Keratinocyte (primary cell): ENCODE measurements at regions not wholly inside any gene's neighbourhood (a gene's known extent, or its start where the extent isn't known, plus 50 kb on each side); places are given as distances from the start of the nearest gene placed in this dataset.
"Not testable (repeated sequence)": the region's sequence is repeated elsewhere in the genome, so short reads cannot be mapped to it uniquely, and the experiment has no call there.

Experiments
- DNase-seq: peaks from one replicate; pipeline ENCODE4 v3.0.0-alpha.2; 2011; ENCODE audit warnings: low read depth, missing footprints, low spot score
- FAIRE-seq: peaks from 2 replicates; lab custom pipeline; 2011; peaks lifted over from hg19 to GRCh38; lab: Jason Lieb, UNC
- H2AFZ ChIP-seq: 2 replicates; pipeline ENCODE4 v1.6.0; 2012; ENCODE audit warnings: low read length, control low read depth, inconsistent platforms; ENCODE audit not compliant: control insufficient read depth
- H3K27ac ChIP-seq: 2 replicates; pipeline ENCODE4 v1.5.1; 2011; ENCODE audit warnings: low read length; ENCODE audit not compliant: control insufficient read depth, insufficient read depth
- H3K27me3 ChIP-seq: 3 replicates; pipeline ENCODE4 v1.6.0; 2011; ENCODE audit warnings: low read length; ENCODE audit not compliant: control insufficient read depth, insufficient read depth; ENCODE audit errors: extremely low read depth
- H3K36me3 ChIP-seq, 2 experiments: 2 replicates in 1 of 2; 3 replicates in 1 of 2; pipeline ENCODE4 v1.5.1; 2011; ENCODE audit warnings: low read length in 2 of 2, mild to moderate bottlenecking in 1 of 2; ENCODE audit not compliant: control insufficient read depth in 2 of 2, insufficient read depth in 2 of 2; ENCODE audit errors: extremely low read depth in 1 of 2
- H3K4me1 ChIP-seq: 3 replicates; pipeline ENCODE4 v1.5.1; 2011; ENCODE audit warnings: low read length; ENCODE audit not compliant: control insufficient read depth, insufficient read depth; ENCODE audit errors: extremely low read depth
- H3K4me2 ChIP-seq: 3 replicates; pipeline ENCODE4 v1.6.0; 2011; ENCODE audit warnings: low read depth, low read length; ENCODE audit not compliant: control insufficient read depth, insufficient read depth; ENCODE audit errors: extremely low read depth
- H3K4me3 ChIP-seq, 3 experiments: fragments of 200-600 bp in 1 of 3; sonication (generic) in 1 of 3; 2 replicates in 2 of 3; 3 replicates in 1 of 3; pipeline ENCODE4 v1.5.1; 2011 to 2016; ENCODE audit warnings: low read length in 3 of 3, mild to moderate bottlenecking in 3 of 3, control low read depth in 2 of 3, inconsistent platforms in 1 of 3, low read depth in 1 of 3, mixed read lengths in 1 of 3, mixed run types in 1 of 3, moderate library complexity in 1 of 3; ENCODE audit not compliant: control insufficient read depth in 2 of 3, insufficient read depth in 2 of 3; ENCODE audit errors: extremely low read depth in 1 of 3
- H3K79me2 ChIP-seq: 2 replicates; pipeline ENCODE4 v1.6.0; 2012; ENCODE audit warnings: low read length; ENCODE audit not compliant: control insufficient read depth, insufficient read depth
- H3K9ac ChIP-seq: 3 replicates; pipeline ENCODE4 v1.6.0; 2011; ENCODE audit warnings: low read length; ENCODE audit not compliant: control insufficient read depth, insufficient read depth; ENCODE audit errors: extremely low read depth
- H3K9me1 ChIP-seq: 3 replicates; pipeline ENCODE4 v1.6.0; 2011; ENCODE audit warnings: low read length; ENCODE audit not compliant: control insufficient read depth, insufficient read depth; ENCODE audit errors: extremely low read depth
- H3K9me3 ChIP-seq: 2 replicates; pipeline ENCODE4 v1.5.1; 2012; ENCODE audit warnings: low read depth, low read length; ENCODE audit not compliant: control insufficient read depth
- H4K20me1 ChIP-seq: 3 replicates; pipeline ENCODE4 v1.6.0; 2011; ENCODE audit warnings: low read length; ENCODE audit not compliant: control insufficient read depth, insufficient read depth; ENCODE audit errors: extremely low read depth
- CTCF ChIP-seq, 3 experiments: IDR thresholded peaks in 1 of 3; conservative IDR thresholded peaks in 1 of 3; optimal IDR thresholded peaks in 1 of 3; 2 replicates in 2 of 3; 3 replicates in 1 of 3; pipeline versions ENCODE3 to v1.5.1; 2011; ENCODE audit warnings: low read length in 3 of 3, mild to moderate bottlenecking in 3 of 3, moderate library complexity in 2 of 3, control low read depth in 1 of 3, inconsistent platforms in 1 of 3; ENCODE audit not compliant: insufficient read depth in 2 of 3; ENCODE audit errors: extremely low read depth in 1 of 3
- dilution Hi-C: fragments of 300-500 bp; cut with MboI; formaldehyde crosslinking; loops from one replicate; pipeline ENCODE4 v1.7.0; 2020; ENCODE audit warnings: low sequenced_read_pairs; ENCODE audit not compliant: extremely low pct_ligation_motif_present

- H3K4me2 ChIP-seq, H3K36me3 ChIP-seq, H2AFZ ChIP-seq, H3K4me3 ChIP-seq, dilution Hi-C loops, DNase-seq, H3K27me3 ChIP-seq, FAIRE-seq, H3K9ac ChIP-seq, H3K4me1 ChIP-seq, H3K27ac ChIP-seq, H4K20me1 ChIP-seq, H3K9me1 ChIP-seq, H3K79me2 ChIP-seq, H3K9me3 ChIP-seq: not testable (repeated sequence)
Observed at GRCh38 chr14:106329243-106329642, 802.9 kb downstream of the TMEM121 start.

GRCh38 chr14:106329987-106330774 lies 803.8 kb downstream of the TMEM121 start:
- not testable (repeated sequence) for H3K27ac ChIP-seq, FAIRE-seq

GRCh38 chr14:106334428-106335109 lies 808.2 kb downstream of the TMEM121 start:
- DNase-seq, H3K79me2 ChIP-seq, H3K4me2 ChIP-seq, H3K9me3 ChIP-seq, H2AFZ ChIP-seq, dilution Hi-C loops, H3K27ac ChIP-seq, H3K4me3 ChIP-seq, H3K4me1 ChIP-seq, H4K20me1 ChIP-seq, FAIRE-seq, H3K9ac ChIP-seq, H3K36me3 ChIP-seq, H3K27me3 ChIP-seq, H3K9me1 ChIP-seq: not testable (repeated sequence)
- TF ChIP-seq CTCF (optimal IDR thresholded peaks at IDR 0.05 in 1 of 3, IDR thresholded peaks at IDR 0.05 in 1 of 3, conservative IDR thresholded peaks at IDR 0.05 in 1 of 3; ENCODE audit: extremely low read depth in 1 of 3, insufficient read depth in 2 of 3, low read length in 3 of 3), result peak in 1 of 3 experiments; percentile 36

More at GRCh38 chr14:106329987-106330774, 803.8 kb downstream of the TMEM121 start:
- dilution Hi-C loops, H3K9ac ChIP-seq, H2AFZ ChIP-seq, H3K36me3 ChIP-seq, H3K79me2 ChIP-seq, H3K27me3 ChIP-seq, H4K20me1 ChIP-seq, H3K4me1 ChIP-seq, H3K4me3 ChIP-seq, H3K9me3 ChIP-seq, DNase-seq, H3K4me2 ChIP-seq, H3K9me1 ChIP-seq: not testable (repeated sequence)

- H3K27me3 ChIP-seq, H3K4me1 ChIP-seq, dilution Hi-C loops, DNase-seq, H3K9me3 ChIP-seq, H3K4me3 ChIP-seq, H3K9me1 ChIP-seq, H3K4me2 ChIP-seq, H2AFZ ChIP-seq, FAIRE-seq, H4K20me1 ChIP-seq, H3K36me3 ChIP-seq, H3K79me2 ChIP-seq, H3K27ac ChIP-seq, H3K9ac ChIP-seq: not testable (repeated sequence)
Observed at GRCh38 chr14:106335110-106335429, 808.7 kb downstream of the TMEM121 start.
